ENCODE measurements at regions not wholly inside any gene's neighbourhood (a gene's known extent, or its start where the extent isn't known, plus 50 kb on each side); places are given as distances from the start of the nearest gene placed in this dataset.

DNA sequence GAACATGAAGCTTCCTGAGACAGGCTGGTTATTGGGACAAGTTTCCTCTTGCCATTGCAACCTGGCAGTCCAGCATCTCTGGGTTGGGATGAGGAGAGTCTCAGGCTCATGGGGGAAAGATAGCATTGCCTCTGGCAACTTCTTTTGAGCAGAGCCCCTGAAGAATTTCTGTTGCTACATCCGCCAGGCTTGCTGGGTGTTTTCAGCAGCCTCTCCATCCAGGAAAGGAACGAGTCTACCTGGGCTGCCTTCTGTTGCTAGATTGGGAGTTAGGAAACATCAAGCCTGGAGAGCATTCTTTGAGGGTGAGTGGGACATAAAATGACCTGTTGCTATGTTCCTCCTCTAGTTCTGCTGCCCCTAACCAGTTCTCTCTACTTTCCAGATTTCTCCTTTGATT, 313.5 kb downstream of the RFPL4B start:
- TF ChIP-seq, protein P1, sequence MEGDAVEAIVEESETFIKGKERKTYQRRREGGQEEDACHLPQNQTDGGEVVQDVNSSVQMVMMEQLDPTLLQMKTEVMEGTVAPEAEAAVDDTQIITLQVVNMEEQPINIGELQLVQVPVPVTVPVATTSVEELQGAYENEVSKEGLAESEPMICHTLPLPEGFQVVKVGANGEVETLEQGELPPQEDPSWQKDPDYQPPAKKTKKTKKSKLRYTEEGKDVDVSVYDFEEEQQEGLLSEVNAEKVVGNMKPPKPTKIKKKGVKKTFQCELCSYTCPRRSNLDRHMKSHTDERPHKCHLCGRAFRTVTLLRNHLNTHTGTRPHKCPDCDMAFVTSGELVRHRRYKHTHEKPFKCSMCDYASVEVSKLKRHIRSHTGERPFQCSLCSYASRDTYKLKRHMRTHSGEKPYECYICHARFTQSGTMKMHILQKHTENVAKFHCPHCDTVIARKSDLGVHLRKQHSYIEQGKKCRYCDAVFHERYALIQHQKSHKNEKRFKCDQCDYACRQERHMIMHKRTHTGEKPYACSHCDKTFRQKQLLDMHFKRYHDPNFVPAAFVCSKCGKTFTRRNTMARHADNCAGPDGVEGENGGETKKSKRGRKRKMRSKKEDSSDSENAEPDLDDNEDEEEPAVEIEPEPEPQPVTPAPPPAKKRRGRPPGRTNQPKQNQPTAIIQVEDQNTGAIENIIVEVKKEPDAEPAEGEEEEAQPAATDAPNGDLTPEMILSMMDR (IDR thresholded peaks at IDR 0.05; ENCODE audit: low read depth, low read length, missing input control) = no peak
- TF ChIP-seq, protein P2, sequence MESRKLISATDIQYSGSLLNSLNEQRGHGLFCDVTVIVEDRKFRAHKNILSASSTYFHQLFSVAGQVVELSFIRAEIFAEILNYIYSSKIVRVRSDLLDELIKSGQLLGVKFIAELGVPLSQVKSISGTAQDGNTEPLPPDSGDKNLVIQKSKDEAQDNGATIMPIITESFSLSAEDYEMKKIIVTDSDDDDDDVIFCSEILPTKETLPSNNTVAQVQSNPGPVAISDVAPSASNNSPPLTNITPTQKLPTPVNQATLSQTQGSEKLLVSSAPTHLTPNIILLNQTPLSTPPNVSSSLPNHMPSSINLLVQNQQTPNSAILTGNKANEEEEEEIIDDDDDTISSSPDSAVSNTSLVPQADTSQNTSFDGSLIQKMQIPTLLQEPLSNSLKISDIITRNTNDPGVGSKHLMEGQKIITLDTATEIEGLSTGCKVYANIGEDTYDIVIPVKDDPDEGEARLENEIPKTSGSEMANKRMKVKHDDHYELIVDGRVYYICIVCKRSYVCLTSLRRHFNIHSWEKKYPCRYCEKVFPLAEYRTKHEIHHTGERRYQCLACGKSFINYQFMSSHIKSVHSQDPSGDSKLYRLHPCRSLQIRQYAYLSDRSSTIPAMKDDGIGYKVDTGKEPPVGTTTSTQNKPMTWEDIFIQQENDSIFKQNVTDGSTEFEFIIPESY (IDR thresholded peaks at IDR 0.05) = no peak
- TF ChIP-seq TAF1 (conservative IDR thresholded peaks at IDR 0.05) (no peak), MAX (IDR thresholded peaks at IDR 0.05) (no peak), JUND (IDR thresholded peaks at IDR 0.05) (no peak), RXRA (IDR thresholded peaks at IDR 0.05) (no peak), YY1 (IDR thresholded peaks at IDR 0.05) (no peak), RAD21 (IDR thresholded peaks at IDR 0.05) (no peak), HNF4G (IDR thresholded peaks at IDR 0.05) (no peak), NR2F2 (IDR thresholded peaks at IDR 0.05) (no peak), REST (IDR thresholded peaks at IDR 0.05) (no peak), SP1 (IDR thresholded peaks at IDR 0.05) (no peak), GABPA (IDR thresholded peaks at IDR 0.05 in 1 of 2, conservative IDR thresholded peaks at IDR 0.05 in 1 of 2) (no peak)
- TF ChIP-seq, protein P3, sequence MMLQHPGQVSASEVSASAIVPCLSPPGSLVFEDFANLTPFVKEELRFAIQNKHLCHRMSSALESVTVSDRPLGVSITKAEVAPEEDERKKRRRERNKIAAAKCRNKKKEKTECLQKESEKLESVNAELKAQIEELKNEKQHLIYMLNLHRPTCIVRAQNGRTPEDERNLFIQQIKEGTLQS (IDR thresholded peaks at IDR 0.05) = no peak
